NCI-H82 treated with DMSO at 0.1 percent for 48 hours (cell line): ENCODE measurements at regions not wholly inside any gene's neighbourhood (a gene's known extent, or its start where the extent isn't known, plus 50 kb on each side); places are given as distances from the start of the nearest gene placed in this dataset.
A peak's percentile ranks its signal among the peaks of the same experiment; 100 is the strongest.
"Not testable (repeated sequence)": the region's sequence is repeated elsewhere in the genome, so short reads cannot be mapped to it uniquely, and the experiment has no call there.

Source experiments
- DNase-seq: peaks from one replicate; lab custom pipeline; 2025; ENCODE audit not compliant: unreplicated experiment; lab: John Stamatoyannopoulos, UW

DNA sequence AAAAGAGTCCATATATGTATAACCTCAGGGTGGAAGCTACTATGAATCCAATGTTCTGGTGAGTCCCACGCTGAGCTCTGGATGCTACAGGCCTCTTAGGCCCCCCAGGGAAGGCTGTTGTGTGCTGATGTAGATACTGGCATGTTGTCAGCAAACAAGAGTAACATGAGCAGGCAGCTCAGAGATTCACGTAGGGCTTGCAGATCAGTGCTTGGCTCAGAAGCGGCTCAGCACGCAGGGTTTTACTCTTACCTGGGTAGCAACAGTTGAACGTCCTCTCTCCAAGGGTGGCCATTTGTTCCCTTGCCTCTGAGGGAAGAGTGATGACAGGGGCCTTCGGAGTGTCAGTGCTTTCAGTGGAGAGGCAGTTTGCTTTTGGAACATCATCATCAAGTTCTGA lies 93.4 kb downstream of the ZFP64 start:
- DNase-seq = no peak

DNA sequence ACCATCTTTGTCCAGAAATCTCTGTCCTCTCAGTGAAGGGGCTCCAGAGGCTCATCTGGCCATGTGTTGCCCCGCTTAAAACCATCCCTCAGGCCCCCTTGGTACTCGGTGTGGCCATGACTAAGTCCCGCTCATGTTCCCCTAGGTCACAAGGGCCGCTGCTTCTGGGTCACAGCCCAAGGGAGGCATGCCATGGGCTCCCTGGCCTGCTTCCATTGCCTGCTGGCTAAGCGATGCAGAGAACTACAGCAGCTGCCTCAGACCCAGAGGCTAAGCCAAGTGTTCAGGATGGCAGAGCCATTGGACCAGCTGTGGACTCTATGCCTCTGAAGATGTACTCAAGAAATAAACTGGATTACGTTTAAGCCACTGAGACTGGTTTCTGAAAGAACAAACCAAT lies 95.5 kb downstream of the ZFP64 start:
- DNase-seq = no peak

DNA sequence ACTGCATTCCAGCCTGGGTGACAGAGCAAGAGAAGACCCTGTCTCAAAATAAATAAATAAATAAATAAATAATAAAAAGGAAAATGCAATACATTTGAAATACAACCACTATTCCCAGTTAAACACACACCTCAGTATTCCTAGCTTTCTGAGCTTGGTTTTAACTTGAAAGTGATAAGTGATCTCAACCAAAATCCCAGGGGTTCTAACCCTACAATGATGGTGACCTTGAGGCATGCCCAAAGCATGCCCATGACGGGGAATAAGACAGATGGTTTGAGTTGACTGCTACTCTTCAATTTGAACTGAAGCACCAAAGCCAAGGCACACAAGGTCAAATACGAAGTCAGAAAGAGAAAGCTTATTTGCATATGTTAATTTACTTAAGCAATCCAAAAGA lies 96.9 kb downstream of the ZFP64 start:
- no peak for DNase-seq

DNA sequence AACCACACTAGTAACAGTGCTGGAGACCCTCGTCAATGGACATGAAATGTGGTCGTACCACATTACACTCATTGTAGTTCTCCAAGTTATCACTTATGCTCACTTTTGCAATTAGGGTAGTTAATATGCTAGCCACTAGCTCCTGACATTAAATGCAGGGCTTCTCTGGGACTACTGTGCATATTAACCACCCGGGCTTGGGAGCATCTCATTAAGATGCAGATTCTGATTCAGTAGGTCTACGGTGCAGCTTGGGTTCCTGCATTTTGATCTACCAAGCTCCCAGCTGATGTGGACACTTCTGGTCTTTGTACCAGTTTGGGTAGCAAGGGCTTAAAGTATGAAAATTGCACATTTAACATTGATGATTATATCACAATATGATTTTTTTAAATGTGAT lies 98.0 kb downstream of the ZFP64 start:
- no peak for DNase-seq

DNA sequence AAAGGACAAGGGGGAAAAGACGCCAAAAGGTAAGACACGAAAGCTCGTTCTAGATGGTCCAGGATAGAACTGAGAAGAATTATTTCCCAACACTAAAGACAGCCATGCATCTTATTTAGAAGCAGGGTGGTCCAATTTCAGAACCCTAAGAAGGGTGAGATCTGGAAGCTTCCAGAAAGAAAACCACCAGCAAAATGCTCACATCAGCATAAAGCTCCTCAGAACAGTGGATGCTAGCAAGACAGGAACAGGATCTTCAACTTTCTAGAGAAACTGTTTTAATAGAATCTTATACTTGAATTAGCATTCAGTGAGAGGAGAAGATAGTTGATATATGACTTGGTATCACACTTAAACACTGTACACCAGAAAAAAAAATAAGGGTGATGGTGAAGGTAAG lies 101.5 kb downstream of the ZFP64 start:
- no peak for DNase-seq

DNA sequence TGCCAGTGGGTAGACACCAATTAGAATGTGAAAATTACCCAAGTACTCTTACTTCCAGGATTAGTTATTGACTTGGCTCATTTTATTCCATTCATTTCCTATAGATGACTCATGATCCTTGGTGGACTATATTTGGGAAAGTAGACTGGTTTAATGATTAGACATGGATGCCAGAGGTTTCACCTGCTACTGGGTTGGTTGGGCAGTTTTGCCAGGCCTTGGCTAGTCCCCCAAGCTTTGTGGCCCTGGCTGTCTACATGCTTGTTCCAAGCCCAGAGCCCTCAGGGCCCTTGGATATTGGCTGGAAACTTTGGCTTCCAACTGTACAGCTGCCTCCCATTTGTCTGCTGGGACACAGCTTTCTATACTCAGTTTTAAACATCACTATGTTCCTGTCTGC lies 104.1 kb downstream of the ZFP64 start:
- DNase-seq = no peak

DNA sequence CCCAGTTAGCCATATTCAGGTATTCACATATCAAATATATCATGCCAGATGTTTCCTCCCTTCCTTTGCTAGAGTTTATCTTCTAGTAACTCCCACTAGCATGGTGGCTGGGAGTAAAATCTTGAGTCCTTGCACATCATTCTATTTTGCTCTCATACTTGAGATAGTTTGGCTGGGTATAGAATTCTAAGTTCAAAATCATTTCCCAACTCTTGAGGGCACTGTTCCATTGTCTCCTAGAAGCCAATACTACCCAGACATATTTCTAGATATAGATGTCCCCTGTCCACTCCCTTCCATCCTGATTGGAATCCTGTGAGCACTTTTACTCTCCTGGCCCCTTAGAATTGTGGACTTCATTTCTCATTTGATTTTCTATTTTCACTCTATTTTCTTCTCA lies 104.7 kb downstream of the ZFP64 start:
- no peak for DNase-seq

DNA sequence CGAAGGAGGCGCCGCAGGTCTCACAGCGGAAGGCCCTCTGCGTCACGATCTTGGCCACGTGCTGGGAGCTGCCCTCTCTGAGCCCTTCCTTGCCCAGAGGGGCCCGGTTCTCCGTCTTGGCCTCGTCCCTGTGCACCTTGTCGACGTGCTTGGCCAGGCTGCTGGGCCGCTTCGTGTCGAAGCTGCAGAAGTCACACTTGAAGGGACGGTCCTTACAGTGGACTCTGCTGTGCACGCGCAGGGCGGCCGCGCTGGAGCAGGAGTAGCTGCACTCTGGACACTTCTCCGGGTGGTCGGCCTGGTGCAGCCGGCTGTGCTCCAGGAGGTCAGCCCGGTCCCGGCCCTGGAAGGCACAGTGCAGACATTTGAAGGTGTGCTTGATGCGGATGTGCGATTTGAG lies 106.9 kb downstream of the ZFP64 start:
- no peak for DNase-seq

DNA sequence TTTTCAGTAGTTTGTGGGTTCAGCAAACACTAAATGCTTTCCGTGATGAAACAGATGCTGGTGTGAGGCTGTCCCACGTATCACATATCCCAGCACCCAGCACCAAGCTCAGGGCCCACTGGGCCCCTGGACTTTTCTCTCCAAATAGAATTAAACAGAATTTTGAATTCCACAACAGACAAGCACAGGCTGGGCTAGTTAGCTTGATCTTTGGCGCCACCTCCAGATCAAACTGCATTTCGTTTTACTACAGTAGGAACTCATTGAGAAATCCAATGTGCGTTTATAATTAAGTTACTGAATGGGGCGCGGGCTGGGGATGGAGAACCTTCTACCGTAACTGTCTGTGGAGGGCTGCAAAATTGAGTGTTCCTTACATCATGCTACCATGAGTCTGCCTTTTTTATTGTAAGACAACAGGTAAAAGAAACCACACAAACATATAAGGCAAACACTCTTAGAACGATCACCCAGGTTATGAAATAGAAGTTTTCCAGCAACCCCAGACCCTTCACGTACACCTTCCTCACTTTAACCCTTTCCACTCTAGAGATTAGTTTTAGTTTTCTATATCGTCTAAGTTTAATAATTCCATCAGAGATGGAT lies 107.8 kb downstream of the ZFP64 start:
- peak; percentile 31 for DNase-seq

DNA sequence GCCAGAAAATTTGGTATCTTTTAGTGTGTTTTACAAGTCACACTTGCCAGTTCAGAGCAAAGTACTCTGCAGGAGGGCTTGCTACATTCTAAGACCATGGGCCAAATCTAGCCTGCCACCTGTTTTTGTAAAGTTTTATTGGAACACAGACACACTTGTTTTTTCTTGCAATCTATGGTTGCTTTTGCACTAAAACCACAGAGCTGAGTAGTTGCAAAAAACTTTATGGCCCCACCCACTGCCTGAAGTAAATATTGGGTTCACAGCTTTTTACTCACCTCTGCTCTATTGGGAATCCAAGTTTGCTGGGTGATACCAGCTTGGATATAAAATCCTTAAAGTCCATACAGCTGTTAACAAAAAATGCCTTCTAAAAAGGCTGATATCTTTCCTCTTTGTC lies 109.0 kb downstream of the ZFP64 start:
- DNase-seq = no peak

DNA sequence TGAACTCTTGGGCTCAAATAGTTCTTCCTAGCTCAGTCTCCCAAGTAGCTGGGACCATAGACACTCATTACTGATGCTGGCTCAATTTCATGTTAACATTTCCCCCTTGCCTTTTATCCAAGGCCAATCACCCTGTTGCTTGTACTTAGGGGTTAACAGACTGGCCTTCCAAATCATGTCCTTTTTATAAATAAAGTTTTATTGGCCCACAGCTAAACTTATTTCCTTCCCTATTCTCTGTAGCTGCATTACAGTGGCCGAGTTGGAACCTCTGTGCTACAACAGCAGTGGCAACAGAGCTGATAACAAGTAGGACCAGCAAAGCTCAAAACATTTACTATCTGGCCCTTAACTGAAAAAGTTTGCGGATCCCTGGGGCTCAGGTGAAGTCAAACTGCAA lies 109.8 kb downstream of the ZFP64 start:
- no peak for DNase-seq

DNA sequence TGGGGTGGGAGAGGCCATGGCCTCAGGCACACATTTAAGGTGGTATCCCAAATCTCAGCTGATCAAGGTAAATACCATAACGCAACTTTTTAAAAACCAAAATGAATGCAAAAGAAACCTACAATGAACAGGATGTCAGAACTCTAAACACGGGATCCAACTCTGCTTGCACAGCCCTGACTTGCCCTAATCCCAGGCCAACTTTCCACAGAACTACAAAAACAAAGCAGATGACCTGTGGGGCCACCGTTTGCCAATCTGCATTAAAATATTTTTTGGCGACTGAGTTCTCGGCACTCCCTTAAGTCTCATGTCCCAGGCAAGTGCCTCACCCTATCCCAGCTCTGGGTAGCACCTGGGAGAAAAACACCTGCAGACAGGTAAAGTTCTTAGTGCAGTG lies 110.5 kb downstream of the ZFP64 start:
- no peak for DNase-seq

DNA sequence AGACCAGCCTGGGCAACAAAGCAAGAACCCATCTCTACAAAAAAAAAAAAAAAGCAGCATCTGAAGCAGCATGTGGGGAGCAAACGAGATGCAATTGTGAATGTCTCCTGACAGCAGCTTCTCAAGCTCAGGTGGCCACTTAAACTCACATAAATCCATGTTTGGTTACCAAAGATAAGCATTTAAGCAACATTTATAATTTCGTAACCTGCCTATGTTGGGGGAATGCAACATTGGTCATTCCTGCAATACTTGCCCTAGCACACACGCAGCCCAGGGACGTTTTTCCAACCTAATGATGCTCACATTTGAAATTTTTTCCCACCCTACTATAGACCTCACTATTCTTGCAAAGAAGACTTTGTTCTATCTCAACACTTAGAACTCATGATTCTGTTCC lies 113.3 kb downstream of the ZFP64 start:
- no peak for DNase-seq

DNA sequence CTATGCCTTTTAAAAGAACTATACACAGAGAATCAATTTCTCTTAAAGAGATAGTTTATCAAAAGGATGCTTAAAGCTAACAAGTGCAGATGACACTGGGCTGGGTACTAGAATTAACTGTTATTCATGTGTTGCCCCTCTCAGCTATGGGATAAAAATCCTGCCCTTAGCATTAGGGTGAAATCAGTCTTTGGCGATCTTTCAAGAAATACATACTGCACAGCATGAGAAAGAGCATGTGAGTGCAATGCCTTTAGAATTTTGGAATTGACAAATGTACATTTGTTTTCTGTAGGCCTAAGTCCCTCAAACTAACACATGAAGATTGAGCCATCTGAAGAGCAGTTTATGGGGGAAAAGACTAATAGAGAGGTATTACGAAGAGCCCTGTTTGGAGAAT lies 115.4 kb downstream of the ZFP64 start:
- DNase-seq = no peak

DNA sequence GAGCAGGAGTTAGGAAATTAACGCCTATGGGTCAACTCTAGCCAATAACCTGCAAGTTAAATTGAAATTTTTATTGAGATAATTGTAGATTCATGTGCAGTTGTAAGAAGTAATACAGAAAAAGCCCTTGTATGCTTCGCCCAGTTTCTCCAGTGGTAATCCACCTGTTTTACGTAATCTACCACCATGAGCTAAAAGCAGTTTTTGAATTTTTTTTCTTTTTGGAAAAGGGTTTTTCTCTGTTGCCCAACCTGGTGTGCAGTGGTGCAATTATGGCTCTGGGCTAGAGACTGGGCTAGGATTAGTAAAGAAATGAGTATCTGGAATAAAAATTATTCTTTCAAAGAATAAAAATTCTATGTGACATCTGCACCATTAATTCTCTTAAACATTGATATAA lies 116.2 kb downstream of the ZFP64 start:
- no peak for DNase-seq

DNA sequence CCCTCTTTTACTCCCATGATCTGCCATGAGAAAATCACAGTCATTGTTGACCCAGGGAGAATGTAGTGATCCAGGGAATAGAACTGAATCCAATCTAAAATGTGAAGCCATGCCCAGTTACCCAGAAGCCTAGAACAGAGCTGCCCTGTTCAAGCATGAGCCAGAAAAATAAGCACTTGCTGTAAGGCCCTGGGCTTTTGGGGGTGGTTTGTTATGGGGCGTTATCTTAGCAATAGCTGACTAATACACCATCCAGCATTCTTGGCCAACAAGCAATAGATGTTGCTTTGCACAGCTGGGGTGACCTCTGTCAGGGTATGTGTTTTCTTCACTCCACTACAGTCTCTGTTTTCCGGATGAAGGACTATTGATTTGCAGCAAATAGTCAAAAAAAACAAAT lies 120.4 kb downstream of the ZFP64 start:
- DNase-seq = no peak

DNA sequence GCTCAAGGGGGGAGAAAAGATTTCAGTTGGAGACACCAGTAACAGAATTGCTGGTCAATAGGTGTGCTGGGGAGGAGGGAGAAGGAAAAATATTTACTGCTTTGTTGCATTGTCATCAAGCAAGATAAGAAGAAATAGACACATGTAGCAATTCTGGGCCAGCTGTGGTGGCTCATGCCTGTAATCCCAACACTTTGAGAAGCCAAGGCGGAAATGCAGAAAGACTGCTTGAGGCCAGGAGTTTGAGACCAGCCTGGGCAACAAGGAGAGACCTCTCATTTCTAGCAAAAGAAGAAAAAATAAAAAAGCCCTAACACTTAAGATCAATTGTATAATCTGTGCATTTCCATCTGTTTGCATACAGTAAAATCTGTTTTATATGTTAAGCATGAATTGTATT lies 126.6 kb downstream of the ZFP64 start:
- DNase-seq = no peak

DNA sequence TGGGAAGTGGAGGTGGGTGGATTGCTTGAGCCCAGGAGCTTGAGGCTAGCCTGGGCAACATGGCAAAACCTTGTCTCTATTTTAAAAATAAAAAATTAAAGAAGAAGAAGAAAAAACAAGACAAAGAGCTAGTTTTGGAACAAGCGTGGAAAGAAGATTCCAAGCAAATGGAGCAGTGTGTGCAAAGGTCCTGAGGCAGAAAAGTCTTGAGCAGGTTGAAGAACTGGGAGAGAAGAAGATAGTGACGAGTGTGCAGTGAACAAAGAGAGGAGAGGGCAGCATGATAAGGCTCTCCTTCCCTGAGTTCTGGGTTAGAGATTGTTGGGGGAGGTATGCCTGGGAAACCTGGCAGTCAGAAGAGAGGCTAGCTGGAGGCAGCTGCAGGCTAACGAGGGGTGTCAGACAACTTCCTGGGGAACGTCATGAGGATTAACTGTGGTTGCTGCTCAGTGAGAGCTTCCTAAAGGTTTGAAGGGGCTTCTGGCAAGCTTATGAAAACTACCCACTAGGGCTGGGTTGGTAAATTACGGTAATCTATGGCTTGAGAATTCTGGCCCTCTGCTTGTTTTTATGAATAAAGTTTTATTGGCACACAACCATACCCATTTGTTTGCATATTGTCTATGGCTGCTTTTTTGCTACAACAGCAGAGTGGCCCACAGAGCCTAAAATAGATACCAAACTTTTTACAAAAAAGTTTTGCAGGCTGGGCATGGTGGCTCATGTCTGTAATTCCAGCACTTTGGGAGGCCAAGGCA lies 128.9 kb downstream of the ZFP64 start:
- DNase-seq = no peak

DNA sequence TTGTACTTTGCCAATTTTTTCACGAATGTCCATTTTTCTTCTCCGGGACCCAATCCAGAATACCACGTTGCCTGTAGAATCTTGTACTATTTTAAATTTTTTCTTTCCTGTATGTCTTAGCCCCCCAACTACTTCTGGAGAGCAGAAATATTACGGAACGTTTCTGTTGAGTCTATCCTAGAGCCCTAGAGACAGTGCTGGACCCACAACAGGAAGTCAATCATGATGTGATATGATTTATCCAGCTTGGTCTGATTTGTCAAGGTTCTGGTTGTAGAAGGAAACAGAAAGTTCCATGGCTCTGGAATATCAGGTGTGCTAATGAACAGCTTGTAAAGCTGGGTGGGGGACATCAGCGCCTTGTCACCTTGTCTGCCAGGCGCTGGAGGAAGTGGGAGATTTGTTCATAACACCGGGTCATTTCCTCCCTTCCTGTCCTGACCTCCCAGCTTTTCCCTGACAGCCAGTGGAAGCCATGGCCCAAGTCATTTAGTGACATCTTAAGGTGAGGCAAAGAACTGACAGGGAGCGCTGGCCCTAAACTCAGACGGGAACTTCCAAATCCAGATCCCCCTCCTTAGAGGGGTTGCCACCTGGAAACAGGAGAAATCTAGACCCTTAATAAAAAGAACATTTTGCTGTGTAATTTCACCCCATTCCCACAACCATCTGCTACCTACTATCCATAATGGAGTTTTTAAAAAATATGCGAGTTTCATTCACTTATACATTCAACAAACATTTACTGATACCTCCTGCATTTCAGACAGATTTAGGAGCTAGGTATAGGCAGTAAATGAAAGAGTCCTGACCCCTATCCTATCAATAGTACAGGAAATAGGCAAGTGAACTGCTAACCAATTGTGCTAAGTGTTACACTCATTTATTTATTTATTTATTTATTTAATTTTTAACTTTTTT lies 130.5 kb downstream of the ZFP64 start:
- DNase-seq = peak; percentile 19

DNA sequence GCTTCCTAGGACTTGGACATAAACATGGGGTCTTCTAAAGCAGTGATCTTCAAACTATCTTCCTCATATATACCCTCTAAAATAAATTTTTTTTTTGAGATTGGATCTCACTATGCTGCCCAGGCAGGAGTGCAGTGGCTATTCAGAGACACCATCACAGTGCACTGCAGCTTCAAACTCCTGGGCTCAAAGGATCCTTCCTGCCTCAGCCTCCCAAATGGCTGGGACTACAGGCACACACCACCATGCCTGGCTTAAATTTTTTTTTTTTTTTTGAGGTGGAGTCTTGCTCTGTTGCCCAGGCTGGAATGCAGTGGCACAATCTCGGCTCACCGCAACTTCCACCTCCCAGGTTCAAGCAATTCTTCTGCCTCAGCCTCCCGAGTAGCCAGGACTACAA lies 134.4 kb downstream of the ZFP64 start:
- DNase-seq = not testable (repeated sequence)

DNA sequence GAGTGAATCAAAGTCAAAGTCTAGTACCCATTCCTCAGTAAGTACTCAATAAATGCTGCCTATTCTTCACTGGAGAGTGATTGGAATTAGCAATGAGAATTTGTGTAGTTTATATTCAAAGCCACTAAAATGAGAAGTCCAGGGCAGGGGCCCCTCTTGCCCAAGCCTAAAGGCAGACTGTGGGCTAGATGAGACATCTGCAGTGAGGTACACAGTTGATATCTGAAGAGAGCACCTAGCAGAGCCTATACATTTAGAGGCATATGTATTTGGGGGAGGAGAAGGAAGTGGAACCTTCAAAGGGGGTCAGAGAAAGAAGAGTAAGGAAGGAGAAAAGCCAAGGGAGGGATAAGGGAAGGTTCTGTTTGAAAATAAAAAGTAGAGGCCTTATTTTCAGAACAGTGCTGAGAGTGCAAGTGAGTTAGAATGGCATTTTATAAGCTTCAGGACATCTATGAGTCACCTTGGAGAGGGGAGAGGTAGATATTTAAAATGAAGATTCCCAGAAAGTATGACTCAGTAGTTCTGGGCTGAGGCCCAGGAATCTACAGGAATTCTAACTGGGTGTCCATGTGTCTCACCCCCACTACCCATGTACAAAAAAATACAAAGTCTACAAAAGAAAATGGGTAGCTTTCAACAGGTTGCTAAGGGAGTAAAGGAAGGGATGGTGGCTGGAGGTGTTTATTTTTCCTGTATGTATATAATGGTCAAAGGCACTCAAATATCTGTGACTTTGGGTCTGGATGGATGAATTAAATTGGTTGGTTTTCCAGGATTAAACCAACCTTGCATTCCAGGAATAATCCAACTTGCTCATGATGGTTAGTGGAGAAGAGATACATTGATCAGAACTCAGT lies 135.1 kb downstream of the ZFP64 start:
- no peak for DNase-seq
